C4-2B (cell line): ENCODE measurements at regions not wholly inside any gene's neighbourhood (a gene's known extent, or its start where the extent isn't known, plus 50 kb on each side); places are given as distances from the start of the nearest gene placed in this dataset.

Experiments
- ZFX ChIP-seq: fragments of 450-650 bp; IDR thresholded peaks from 2 replicates; pipeline ENCODE4 v1.6.1; 2017
- TF ChIP-seq, protein P1 (sequence below): fragments of 450-650 bp; conservative IDR thresholded peaks from 2 replicates; pipeline ENCODE4 v1.5.1; 2017; ENCODE audit warnings: mild to moderate bottlenecking

DNA sequence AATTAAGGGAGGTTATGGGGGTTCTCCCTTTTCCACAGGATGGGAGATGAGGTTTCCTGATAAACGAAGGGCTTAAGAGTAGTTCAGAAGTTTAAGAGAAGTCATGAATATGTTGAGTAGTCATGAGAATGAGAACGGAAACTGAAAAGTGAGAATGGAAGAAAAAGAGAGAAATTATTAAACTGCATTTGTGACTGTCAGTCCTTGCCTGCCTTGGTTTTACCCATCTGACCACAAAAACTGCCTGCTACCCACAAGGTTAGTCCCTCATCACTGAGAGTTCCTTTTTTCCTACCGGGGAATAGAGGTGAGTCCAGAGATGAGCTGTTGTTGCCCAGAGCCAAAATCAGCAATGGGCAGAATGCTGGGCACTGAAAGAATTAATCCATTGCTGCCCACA is 174.1 kb upstream of the BET1 start:
- no peak for TF ChIP-seq ZFX
- TF ChIP-seq, protein P1, sequence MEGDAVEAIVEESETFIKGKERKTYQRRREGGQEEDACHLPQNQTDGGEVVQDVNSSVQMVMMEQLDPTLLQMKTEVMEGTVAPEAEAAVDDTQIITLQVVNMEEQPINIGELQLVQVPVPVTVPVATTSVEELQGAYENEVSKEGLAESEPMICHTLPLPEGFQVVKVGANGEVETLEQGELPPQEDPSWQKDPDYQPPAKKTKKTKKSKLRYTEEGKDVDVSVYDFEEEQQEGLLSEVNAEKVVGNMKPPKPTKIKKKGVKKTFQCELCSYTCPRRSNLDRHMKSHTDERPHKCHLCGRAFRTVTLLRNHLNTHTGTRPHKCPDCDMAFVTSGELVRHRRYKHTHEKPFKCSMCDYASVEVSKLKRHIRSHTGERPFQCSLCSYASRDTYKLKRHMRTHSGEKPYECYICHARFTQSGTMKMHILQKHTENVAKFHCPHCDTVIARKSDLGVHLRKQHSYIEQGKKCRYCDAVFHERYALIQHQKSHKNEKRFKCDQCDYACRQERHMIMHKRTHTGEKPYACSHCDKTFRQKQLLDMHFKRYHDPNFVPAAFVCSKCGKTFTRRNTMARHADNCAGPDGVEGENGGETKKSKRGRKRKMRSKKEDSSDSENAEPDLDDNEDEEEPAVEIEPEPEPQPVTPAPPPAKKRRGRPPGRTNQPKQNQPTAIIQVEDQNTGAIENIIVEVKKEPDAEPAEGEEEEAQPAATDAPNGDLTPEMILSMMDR: no peak
